ENCODE measurements at regions not wholly inside any gene's neighbourhood (a gene's known extent, or its start where the extent isn't known, plus 50 kb on each side); places are given as distances from the start of the nearest gene placed in this dataset.
A peak's percentile ranks its signal among the peaks of the same experiment; 100 is the strongest.

GRCh38 chr13:40116008-40116407 lies 460.5 kb downstream of the COG6 start:
- DNase-seq (ENCODE audit: low spot score) = peak; percentile 19

DNA sequence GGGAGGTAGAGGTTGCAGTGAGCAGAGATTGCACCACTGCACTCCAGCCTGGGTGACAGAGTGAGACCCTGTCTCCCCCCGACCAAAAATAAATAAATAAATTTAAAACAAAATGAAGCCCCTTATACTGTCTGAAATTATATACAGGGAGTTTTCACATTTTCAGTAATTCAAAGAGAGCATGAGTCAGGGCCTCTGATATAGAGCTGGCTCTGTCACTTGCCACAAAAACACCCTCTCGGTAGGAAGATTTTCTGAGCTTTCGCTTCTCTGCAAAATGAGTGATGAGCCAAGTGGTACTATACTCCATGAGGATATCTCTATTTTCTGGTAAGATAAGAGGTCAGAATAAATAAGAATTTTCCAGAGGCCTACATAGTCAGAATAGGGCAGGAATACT lies 462.9 kb downstream of the COG6 start:
- no peak for DNase-seq (ENCODE audit: low spot score)

DNA sequence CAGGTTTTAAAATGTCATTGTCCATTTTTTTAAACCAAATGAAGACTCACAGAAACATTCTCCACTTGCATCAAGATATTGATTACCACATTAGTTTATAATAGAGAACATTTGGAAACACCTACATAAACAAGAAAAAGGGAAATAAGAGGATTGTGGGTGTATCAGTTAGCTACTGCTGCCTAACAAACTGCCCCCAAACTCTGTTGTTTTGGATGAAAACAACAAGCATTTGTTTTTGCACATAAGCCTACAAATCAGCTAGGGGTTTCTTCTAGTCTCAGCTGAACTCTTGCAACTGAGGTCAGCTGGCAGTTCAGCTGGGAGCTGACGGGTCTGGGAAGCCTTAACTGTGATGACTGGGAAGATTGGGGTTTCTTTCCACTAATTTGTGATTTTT lies 464.4 kb downstream of the COG6 start:
- no peak for DNase-seq (ENCODE audit: low spot score)

- DNase-seq (ENCODE audit: low spot score) = no peak
These were observed 464.8 kb downstream of the COG6 start for GRCh38 chr13:40120288-40120687.

DNA sequence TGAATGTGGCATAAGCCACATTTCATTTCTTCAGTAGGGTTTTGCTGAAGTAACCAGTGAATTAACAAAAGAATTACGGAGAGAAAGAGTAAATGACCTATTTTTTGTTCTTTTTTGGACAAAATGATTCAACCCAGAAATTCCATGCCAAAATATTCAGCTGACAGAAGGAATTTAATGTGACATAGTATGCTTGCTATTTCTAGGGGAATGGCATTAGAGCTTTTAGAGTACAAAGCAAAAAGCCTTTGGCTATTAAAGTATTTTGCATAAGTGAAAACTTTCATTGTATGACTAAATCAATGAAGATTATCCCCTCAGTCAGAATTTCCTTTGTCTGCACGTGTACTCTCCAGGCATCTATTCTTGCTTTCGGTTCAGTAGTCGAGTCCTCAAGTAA lies 465.3 kb downstream of the COG6 start:
- DNase-seq (ENCODE audit: low spot score) = no peak

DNA sequence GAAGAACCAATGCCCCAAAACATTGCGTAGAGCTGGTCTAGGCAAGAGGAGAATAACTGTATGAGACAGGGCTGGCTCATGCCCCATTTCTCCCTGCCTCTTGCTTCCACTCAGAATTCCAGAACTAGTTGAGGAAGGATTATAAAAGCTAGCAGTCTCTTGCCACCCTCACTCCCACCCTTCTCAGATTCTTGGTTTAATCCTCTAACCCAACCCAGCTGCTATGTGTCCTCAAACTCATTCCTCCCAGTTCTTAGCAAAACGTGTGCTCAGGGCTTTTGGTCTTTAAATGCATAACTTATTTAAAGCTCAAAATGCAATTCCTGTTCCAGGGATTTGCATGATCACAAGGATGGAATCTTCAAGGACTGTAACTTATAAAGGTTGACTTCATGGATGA lies 466.3 kb downstream of the COG6 start:
- no peak for DNase-seq (ENCODE audit: low spot score)

- DNase-seq (ENCODE audit: low spot score) = no peak
These were observed 468.6 kb downstream of the COG6 start for GRCh38 chr13:40123962-40124632.

DNA sequence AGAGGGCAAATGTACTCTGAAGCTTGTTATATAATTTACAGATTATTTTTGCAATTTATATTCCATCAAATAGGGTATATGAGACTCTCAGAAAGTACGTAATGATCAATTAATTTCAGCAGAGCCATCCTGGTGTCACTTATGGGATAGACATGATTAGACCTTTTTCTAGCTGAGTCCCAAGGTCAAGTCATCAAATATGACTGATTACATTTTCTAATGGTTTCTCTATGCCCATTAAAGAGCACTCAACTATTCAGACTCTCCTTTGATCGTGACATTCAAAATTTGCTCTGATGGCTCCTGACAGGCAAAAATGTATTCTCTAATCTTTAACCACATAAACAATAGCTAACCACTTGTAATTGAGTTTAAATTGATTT lies 469.2 kb downstream of the COG6 start:
- DNase-seq (ENCODE audit: low spot score) = no peak

DNA sequence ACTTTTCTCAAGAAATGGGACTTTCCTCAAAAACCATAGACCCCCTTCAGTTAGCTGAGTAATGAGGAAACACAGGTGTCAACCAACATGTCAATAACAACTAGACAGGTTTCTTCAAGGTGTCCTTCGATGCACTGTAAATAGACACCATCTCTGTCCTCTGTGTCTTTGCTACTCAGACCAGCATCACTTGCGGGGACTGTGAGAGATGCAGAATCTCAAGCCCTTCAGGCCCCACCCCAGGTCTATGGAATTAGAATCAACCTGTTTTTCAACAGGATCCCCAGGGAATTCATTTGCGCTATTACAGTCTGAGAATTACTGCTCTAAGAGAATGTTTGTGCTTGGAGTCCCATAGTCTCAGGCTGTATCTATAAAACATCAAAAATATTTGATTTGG lies 469.9 kb downstream of the COG6 start:
- no peak for DNase-seq (ENCODE audit: low spot score)

GRCh38 chr13:40126306-40127085 lies 471.0 kb downstream of the COG6 start:
- DNase-seq (ENCODE audit: low spot score) = no peak

DNA sequence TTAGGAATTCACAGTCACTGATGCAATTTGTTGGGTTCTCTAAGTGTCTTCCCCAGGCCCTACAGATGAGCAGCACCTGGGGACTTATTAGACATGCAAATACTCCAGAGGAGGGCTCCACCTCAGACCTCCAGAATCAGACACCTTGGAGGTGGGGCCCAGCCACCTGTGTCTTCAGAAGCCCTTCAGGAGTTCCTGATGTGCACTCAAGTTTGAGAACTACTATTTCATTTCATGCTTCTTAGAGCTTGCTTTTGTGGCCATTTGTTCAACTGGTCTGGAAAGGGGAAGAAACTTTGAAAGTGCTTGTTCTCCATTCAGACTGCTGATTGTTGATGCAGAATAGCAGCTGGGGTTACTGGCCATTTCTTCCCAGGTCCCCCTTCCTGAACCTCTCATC lies 472.0 kb downstream of the COG6 start:
- DNase-seq (ENCODE audit: low spot score) = no peak

- no peak for DNase-seq (ENCODE audit: low spot score)
These were observed 472.5 kb downstream of the COG6 start for GRCh38 chr13:40127925-40128324.

- no peak for DNase-seq (ENCODE audit: low spot score)
These were observed 474.0 kb downstream of the COG6 start for GRCh38 chr13:40129467-40129866.

GRCh38 chr13:40130871-40131636 lies 475.6 kb downstream of the COG6 start:
- no peak for DNase-seq (ENCODE audit: low spot score)

- DNase-seq (ENCODE audit: low spot score) = no peak
These were observed 476.8 kb downstream of the COG6 start for GRCh38 chr13:40132249-40132648.

GRCh38 chr13:40136896-40137295 lies 481.4 kb downstream of the COG6 start:
- no peak for DNase-seq (ENCODE audit: low spot score)

- no peak for DNase-seq (ENCODE audit: low spot score)
These were observed 481.9 kb downstream of the COG6 start for GRCh38 chr13:40137400-40137799.

GRCh38 chr13:40139896-40140520 lies 484.5 kb downstream of the COG6 start:
- DNase-seq (ENCODE audit: low spot score) = no peak

DNA sequence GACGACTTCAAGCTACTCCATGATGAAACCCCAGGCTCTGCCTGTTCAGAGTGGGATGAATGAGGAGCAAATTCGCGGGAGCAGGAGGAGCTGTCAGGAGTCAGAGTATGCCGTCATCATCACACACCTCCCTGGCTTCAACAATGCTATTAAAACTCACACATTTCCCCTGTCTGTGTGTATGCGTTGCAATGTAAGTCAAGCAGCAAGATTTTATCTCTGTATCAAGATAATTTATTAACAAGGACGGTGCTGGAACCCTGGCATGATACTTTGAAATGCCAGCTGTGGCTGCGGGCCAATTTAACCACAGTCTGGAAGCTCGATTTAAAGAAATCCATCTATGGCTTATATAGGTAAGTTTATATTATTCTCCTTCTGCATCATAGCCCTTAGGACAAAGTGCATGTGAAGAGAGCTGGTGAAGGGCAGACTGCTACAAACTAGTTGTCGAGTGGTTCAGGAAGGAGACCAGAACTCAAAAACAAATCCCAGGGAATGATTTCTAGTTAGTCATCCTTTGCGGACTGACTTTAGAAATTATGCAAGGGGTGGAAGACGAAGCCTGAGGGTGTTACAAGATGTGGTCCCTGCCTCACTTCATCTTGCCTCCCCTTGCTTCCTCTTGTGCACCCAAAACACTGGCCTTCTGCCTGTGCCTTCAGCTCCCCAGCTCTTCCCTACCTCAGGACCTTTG lies 486.5 kb downstream of the COG6 start:
- no peak for DNase-seq (ENCODE audit: low spot score)

DNA sequence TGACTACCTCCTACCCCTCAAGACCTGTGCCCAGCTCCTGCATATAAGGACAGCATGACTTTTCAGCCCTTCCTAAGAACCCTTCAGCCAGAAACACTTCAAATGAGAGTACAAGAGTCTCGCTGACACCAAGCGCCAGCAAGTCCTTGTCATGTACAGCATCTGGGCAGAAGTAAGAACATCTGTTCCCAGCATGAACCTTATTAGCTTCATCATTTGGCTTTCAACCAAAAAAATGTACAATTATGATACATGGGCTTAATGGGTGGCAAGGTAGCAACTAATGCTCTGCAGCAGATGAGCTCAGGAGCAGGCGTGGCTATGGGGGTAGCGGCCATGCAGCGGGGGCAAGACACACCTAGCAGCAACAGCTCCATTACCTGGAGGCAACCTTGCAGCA lies 487.6 kb downstream of the COG6 start:
- DNase-seq (ENCODE audit: low spot score) = no peak

DNA sequence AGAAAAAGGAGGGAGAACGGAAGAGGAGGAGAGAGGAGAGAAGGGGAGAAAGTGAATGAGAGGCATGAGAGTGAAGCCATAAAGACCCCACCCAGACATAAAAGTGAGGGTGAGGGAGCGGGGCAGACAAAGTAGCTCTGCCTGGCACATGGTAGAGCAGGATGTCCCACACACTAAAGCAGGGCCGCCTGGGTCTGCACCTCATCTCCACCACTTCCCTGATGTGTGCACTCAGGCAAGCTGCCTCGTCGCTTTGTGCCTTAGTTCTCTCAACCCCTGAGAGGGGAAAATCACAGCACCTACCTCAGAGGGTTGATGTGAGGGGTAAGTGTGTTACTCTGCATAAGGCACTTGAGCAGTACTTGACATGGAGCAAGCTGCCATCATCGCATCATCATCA lies 488.1 kb downstream of the COG6 start:
- DNase-seq (ENCODE audit: low spot score) = no peak

DNA sequence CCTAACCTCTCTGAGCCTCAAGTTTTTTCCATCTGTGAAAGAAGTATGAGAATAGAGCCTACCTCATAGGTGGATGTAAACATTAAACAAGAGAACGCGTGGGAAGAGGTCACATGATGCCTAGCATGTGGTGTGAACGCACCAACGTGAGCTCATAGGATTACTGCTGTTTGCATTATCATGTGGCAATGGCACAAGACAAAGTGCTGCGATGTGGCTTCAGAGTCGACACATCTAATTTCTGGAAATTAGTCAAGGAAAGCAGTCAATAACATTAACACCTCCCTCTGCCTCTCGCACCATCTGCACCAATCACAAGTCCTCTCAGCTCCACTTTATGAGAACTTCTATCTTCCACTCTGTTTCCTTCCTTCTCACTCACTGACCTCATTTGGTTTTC lies 489.7 kb downstream of the COG6 start:
- no peak for DNase-seq (ENCODE audit: low spot score)
